HG02798 (cell line): ENCODE measurements at regions not wholly inside any gene's neighbourhood (a gene's known extent, or its start where the extent isn't known, plus 50 kb on each side); places are given as distances from the start of the nearest gene placed in this dataset.
"Not testable (repeated sequence)": the region's sequence is repeated elsewhere in the genome, so short reads cannot be mapped to it uniquely, and the experiment has no call there.

Experiments
- ATAC-seq: cut with Tn5 transposase; IDR thresholded peaks from one replicate; pipeline ENCODE4 v1.9.1; 2021; ENCODE audit warnings: mild to moderate bottlenecking; ENCODE audit not compliant: unreplicated experiment, poor library complexity

- no peak for ATAC-seq
Measured at GRCh38 chr9:95788021-95788420, 87.5 kb upstream of the ERCC6L2 start.

GRCh38 chr9:95785209-95785608, 90.3 kb upstream of the ERCC6L2 start:
- no peak for ATAC-seq

GRCh38 chr9:95784318-95784717, 91.2 kb upstream of the ERCC6L2 start:
- ATAC-seq: no peak

GRCh38 chr9:95783426-95783975, 92.0 kb upstream of the ERCC6L2 start:
- ATAC-seq: no peak

GRCh38 chr9:95780751-95781150, 94.7 kb upstream of the ERCC6L2 start:
- no peak for ATAC-seq

- ATAC-seq: no peak
Measured at GRCh38 chr9:95780121-95780520, 95.4 kb upstream of the ERCC6L2 start.

GRCh38 chr9:95779597-95779996, 95.9 kb upstream of the ERCC6L2 start:
- not testable (repeated sequence) for ATAC-seq

GRCh38 chr9:95778957-95779356, 96.5 kb upstream of the ERCC6L2 start:
- ATAC-seq: no peak

- ATAC-seq: no peak
Measured at GRCh38 chr9:95777136-95777535, 98.4 kb upstream of the ERCC6L2 start.

GRCh38 chr9:95776176-95776575, 99.3 kb upstream of the ERCC6L2 start:
- no peak for ATAC-seq

- no peak for ATAC-seq
Measured at GRCh38 chr9:95775191-95775590, 100.3 kb upstream of the ERCC6L2 start.

GRCh38 chr9:95773053-95773418, 102.5 kb upstream of the ERCC6L2 start:
- ATAC-seq: no peak

GRCh38 chr9:95772320-95773052, 103.0 kb upstream of the ERCC6L2 start:
- no peak for ATAC-seq

GRCh38 chr9:95771556-95772246, 103.8 kb upstream of the ERCC6L2 start:
- ATAC-seq: no peak

- no peak for ATAC-seq
Measured at GRCh38 chr9:95770653-95771131, 104.8 kb upstream of the ERCC6L2 start.

- ATAC-seq: no peak
Measured at GRCh38 chr9:95769909-95770433, 105.5 kb upstream of the ERCC6L2 start.

GRCh38 chr9:95769473-95769872, 106.0 kb upstream of the ERCC6L2 start:
- ATAC-seq: no peak

- ATAC-seq: no peak
Measured at GRCh38 chr9:95766906-95767305, 108.6 kb upstream of the ERCC6L2 start.

GRCh38 chr9:95764533-95765319, 110.8 kb upstream of the ERCC6L2 start:
- no peak for ATAC-seq

GRCh38 chr9:95763983-95764382, 111.5 kb upstream of the ERCC6L2 start:
- ATAC-seq: no peak

GRCh38 chr9:95763006-95763405, 112.5 kb upstream of the ERCC6L2 start:
- ATAC-seq: no peak
